ENCODE measurements at regions not wholly inside any gene's neighbourhood (a gene's known extent, or its start where the extent isn't known, plus 50 kb on each side); places are given as distances from the start of the nearest gene placed in this dataset.

DNA sequence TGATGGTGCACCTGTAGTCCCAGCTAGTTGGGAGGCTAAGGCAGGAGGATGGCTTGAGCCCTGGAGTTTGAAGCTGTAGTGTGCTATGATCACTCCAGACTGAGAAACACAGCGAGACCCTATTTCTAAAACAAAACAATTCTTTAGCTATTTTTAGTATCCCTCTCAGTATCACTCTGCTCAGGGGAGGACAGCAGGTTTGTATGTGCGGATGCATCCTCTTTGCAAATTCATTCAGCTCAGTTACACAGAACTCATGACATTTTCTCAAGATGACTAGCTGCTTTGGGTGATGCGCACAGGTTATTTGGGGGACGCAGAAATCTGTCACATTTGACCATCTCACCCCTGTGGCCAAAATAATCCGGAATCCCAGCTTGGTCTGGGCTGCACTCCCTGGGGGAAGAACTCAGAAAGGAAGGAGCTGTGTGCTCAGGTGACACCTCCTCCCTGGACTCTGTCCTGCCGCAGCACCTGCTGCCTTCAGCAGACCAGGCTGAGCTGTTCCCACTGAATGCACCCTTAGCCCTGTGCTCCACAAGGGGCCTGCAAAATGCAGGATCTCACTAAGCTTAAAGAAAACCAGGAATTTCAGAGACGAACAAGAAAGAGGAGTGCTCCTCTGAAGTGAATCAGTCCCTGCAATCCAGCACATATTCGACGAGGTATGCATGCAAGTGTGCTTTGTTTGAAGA lies 89.5 kb upstream of the PGBD5 start:
- Histone ChIP-seq H3K4me3 (ENCODE audit: low read length in 3 of 3) (no peak overlapping the region), H3K9ac (ENCODE audit: low read length in 3 of 3) (no peak overlapping the region), H3K4me1 (ENCODE audit: control insufficient read depth in 2 of 3, insufficient read depth in 2 of 3, low read depth in 1 of 3, low read length in 3 of 3) (no peaks in the 10 kb centered on the region), H3K36me3 (ENCODE audit: control insufficient read depth in 2 of 3, insufficient read depth in 3 of 3, low read length in 3 of 3) (no peaks in the 10 kb centered on the region), H3K27ac (ENCODE audit: low read depth in 2 of 2, low read length in 2 of 2) (no peak overlapping the region), H3K27me3 (ENCODE audit: control insufficient read depth, insufficient read depth, low read length) (no peaks in the 10 kb centered on the region), H3K9me3 (ENCODE audit: control insufficient read depth in 2 of 3, insufficient read depth in 1 of 3, low read length in 3 of 3) (no peaks in the 10 kb centered on the region)
- intact Hi-C loops (cut with DNase I): no loop called here
- peak in 1 of 5 donors; percentile 10 for DNase-seq
- no peak for FAIRE-seq
- TF ChIP-seq, protein P1, sequence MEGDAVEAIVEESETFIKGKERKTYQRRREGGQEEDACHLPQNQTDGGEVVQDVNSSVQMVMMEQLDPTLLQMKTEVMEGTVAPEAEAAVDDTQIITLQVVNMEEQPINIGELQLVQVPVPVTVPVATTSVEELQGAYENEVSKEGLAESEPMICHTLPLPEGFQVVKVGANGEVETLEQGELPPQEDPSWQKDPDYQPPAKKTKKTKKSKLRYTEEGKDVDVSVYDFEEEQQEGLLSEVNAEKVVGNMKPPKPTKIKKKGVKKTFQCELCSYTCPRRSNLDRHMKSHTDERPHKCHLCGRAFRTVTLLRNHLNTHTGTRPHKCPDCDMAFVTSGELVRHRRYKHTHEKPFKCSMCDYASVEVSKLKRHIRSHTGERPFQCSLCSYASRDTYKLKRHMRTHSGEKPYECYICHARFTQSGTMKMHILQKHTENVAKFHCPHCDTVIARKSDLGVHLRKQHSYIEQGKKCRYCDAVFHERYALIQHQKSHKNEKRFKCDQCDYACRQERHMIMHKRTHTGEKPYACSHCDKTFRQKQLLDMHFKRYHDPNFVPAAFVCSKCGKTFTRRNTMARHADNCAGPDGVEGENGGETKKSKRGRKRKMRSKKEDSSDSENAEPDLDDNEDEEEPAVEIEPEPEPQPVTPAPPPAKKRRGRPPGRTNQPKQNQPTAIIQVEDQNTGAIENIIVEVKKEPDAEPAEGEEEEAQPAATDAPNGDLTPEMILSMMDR (IDR thresholded peaks at IDR 0.05; ENCODE audit: borderline replicate concordance, extremely low read depth, insufficient read depth): no peak

DNA sequence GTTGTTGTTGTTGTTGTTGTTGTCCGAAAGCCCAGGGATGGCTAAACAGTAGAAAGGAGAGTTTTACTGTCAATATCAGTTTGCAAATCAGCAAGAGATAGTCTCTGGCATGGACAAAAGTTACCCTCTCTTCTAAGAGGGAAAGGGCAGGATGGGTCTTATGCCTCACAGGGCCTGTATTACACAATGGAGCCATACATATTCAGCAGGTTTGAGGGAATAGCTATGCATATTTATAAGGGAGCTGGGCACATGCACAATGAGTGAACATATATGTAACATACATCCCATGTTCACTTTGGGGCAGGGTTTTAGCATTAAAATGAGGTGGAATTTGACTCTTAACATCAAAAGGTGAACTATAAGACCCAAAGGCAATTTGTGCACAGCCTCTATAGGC lies 84.4 kb upstream of the PGBD5 start:
- no peak overlapping the region for H3K9ac ChIP-seq (ENCODE audit: low read length in 3 of 3)
- no peaks in the 10 kb centered on the region for H3K36me3 ChIP-seq (ENCODE audit: control insufficient read depth in 2 of 3, insufficient read depth in 3 of 3, low read length in 3 of 3)
- no peak overlapping the region for H3K4me3 ChIP-seq (ENCODE audit: low read length in 3 of 3)
- TF ChIP-seq, protein P1 (IDR thresholded peaks at IDR 0.05; ENCODE audit: borderline replicate concordance, extremely low read depth, insufficient read depth): no peak
- no peak overlapping the region for H3K27ac ChIP-seq (ENCODE audit: low read depth in 2 of 2, low read length in 2 of 2)
- H3K9me3 ChIP-seq (ENCODE audit: control insufficient read depth in 2 of 3, insufficient read depth in 1 of 3, low read length in 3 of 3): no peaks in the 10 kb centered on the region
- no peaks in the 10 kb centered on the region for H3K27me3 ChIP-seq (ENCODE audit: control insufficient read depth, insufficient read depth, low read length)
- FAIRE-seq: no peak
- no peaks in the 10 kb centered on the region for H3K4me1 ChIP-seq (ENCODE audit: control insufficient read depth in 2 of 3, insufficient read depth in 2 of 3, low read depth in 1 of 3, low read length in 3 of 3)
- no peak for DNase-seq
- intact Hi-C loops (cut with DNase I): no loop called here

DNA sequence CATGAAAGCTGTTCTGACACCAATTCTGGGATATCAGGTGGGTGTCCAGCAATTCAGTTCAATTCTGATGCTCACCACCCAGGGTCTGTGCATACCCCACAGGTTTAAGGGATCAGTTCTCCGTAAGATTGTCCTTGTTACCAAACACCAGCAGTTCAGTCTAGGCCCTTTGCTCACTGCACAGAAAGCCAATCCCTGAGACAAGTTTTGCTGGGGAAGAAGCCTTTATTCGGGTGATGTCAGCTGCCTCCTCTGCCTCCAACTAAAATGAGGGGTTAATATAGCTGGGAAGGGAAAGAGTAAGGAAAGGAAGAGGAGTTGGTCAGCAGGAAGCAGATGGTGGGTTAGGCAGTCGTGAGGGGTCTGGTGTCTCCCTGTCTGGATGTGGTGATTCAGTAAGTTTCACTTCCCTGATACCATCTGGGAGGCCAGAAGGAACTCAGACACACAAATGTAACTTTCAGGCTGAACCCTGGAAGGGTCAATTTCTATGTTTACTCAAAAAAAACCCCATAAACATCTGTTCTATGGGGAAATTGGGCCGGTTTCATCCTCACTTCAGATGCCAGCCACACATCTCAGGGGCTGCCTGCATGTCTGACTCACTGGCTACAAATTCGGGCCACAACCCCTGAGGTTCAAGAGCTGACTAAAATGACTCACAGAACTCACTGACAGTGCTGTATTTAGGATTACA lies 83.3 kb upstream of the PGBD5 start:
- Histone ChIP-seq H3K9me3 (ENCODE audit: control insufficient read depth in 2 of 3, insufficient read depth in 1 of 3, low read length in 3 of 3) (no peaks in the 10 kb centered on the region), H3K4me3 (ENCODE audit: low read length in 3 of 3) (no peak overlapping the region), H3K9ac (ENCODE audit: low read length in 3 of 3) (no peak overlapping the region), H3K4me1 (ENCODE audit: control insufficient read depth in 2 of 3, insufficient read depth in 2 of 3, low read depth in 1 of 3, low read length in 3 of 3) (no peaks in the 10 kb centered on the region), H3K36me3 (ENCODE audit: control insufficient read depth in 2 of 3, insufficient read depth in 3 of 3, low read length in 3 of 3) (no peaks in the 10 kb centered on the region), H3K27me3 (ENCODE audit: control insufficient read depth, insufficient read depth, low read length) (no peaks in the 10 kb centered on the region), H3K27ac (ENCODE audit: low read depth in 2 of 2, low read length in 2 of 2) (no peak overlapping the region)
- no peak for FAIRE-seq
- intact Hi-C loops (cut with DNase I): no loop called here
- DNase-seq: no peak
- TF ChIP-seq, protein P1 (IDR thresholded peaks at IDR 0.05; ENCODE audit: borderline replicate concordance, extremely low read depth, insufficient read depth): no peak
